AG10803 (cell line): ENCODE measurements at regions not wholly inside any gene's neighbourhood (a gene's known extent, or its start where the extent isn't known, plus 50 kb on each side); places are given as distances from the start of the nearest gene placed in this dataset.
"Not testable (repeated sequence)": the region's sequence is repeated elsewhere in the genome, so short reads cannot be mapped to it uniquely, and the experiment has no call there.

Experiments
- DNase-seq: peaks from one replicate; pipeline ENCODE4 v3.0.0; 2010; ENCODE audit warnings: low read depth
- H3K4me3 ChIP-seq: 2 replicates; pipeline ENCODE4 v1.5.1; 2011; ENCODE audit warnings: mild to moderate bottlenecking, low read length, control low read depth
- TF ChIP-seq, protein P1 (sequence below): conservative IDR thresholded peaks from 2 replicates; pipeline ENCODE4 v1.5.1; 2011; ENCODE audit warnings: mild to moderate bottlenecking, low read length, control low read depth, inconsistent platforms

DNA sequence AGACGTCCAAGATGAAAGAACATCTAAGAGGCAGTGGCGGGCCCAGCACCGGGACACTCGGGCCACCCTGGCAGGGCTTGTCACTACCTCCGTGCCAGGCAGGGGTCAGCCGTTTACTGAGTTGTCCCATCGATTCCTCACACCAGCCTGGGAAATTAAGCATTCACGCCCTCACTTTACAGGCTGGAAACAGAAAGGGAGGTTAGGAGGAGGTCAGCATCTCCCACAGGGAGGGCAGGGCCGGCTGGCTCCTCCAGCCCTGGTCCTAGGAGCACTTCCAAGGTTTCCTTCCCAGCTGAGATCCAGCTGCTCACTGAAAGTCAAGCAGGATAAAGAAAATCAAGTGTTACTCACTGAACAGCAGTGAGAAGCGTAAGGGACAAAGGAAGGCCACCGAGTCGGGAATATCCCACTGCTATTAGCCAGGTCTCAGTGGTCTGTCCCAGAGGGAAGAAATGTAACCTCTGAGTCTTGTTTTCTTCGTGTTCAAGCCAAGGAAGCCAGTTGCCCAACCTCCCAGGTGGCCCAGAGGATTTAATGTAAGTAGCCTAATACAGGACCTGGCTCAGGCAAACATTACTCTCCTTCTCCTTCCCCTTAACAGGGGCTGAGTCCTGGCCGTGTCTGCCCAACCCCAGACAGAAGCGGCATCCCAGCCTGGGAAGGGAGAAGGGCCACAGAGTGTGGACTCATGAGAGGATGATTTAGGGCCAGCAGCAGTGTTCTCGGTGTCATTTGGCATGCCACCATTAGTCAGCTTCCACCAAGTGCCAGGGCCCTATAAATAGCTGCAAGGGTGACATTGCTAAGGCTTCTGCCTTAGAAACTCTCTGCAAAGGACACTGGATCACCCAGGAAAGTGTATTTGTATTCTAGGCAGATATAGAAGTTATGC is 203.1 kb upstream of the GALNT2 start:
- TF ChIP-seq, protein P1, sequence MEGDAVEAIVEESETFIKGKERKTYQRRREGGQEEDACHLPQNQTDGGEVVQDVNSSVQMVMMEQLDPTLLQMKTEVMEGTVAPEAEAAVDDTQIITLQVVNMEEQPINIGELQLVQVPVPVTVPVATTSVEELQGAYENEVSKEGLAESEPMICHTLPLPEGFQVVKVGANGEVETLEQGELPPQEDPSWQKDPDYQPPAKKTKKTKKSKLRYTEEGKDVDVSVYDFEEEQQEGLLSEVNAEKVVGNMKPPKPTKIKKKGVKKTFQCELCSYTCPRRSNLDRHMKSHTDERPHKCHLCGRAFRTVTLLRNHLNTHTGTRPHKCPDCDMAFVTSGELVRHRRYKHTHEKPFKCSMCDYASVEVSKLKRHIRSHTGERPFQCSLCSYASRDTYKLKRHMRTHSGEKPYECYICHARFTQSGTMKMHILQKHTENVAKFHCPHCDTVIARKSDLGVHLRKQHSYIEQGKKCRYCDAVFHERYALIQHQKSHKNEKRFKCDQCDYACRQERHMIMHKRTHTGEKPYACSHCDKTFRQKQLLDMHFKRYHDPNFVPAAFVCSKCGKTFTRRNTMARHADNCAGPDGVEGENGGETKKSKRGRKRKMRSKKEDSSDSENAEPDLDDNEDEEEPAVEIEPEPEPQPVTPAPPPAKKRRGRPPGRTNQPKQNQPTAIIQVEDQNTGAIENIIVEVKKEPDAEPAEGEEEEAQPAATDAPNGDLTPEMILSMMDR, result no peak
- no peak for DNase-seq
- H3K4me3 ChIP-seq, result no peak overlapping the region

DNA sequence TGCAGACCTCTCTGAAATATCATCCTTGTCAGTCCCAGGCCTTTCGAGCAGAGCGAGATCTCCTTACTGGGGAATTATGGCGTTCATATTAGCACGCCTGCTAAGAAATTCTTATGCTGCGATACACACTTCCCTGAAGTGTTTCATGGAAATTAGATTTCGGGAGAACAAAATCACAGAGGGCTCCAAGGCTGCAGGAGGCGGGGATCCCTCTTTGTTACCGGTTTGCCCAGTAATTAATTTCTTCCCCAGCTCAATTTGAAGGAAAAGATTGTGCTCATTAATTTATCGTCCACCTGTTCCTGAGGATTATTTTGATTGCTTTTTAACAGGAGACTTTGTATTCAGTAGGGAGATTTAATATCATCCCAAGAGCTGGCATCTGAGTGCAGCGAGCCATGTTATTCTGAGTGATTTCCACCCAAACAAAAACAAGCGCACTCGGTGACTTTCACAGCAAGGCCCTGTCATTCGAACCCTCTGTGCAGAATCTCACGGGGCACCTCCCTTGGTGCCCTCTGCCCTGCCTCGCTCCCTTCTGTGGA is 202.3 kb upstream of the GALNT2 start:
- no peak for DNase-seq
- H3K4me3 ChIP-seq, result no peak overlapping the region
- TF ChIP-seq, protein P1, result no peak

GRCh38 chr1:229865321-229865720 is 201.7 kb upstream of the GALNT2 start:
- H3K4me3 ChIP-seq, DNase-seq: not testable (repeated sequence)

GRCh38 chr1:229867726-229868125 is 199.3 kb upstream of the GALNT2 start:
- H3K4me3 ChIP-seq, result no peak overlapping the region
- TF ChIP-seq, protein P1, result no peak
- DNase-seq, result no peak

GRCh38 chr1:229869240-229869639 is 197.8 kb upstream of the GALNT2 start:
- no peak for DNase-seq
- TF ChIP-seq, protein P1, result no peak

GRCh38 chr1:229869687-229870086 is 197.4 kb upstream of the GALNT2 start:
- H3K4me3 ChIP-seq, result no peak overlapping the region
- no peak for DNase-seq
- TF ChIP-seq, protein P1, result no peak

More at GRCh38 chr1:229869240-229869639, 197.8 kb upstream of the GALNT2 start:
- no peak overlapping the region for H3K4me3 ChIP-seq

DNA sequence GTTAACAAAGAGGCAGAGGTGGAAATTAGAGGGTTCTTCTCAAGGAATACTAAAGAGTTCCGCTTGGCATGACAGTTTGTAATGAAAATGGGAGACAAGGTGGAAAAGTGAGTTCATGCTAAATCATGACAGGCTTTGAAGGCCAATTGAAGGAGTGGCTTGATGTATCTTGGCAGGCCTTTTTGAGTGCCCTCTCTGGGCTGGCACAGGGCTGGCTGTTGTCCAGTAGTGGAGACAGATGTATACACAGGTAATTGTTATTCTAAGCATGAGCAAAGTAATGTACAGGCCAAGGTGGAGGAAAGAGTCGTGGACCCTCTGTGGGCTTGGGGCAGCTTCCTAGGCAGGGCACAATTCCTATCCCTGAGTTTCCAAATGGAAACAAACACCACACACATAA is 196.7 kb upstream of the GALNT2 start:
- no peak overlapping the region for H3K4me3 ChIP-seq
- DNase-seq, result no peak
- TF ChIP-seq, protein P1, result no peak
